ENCODE measurements at regions not wholly inside any gene's neighbourhood (a gene's known extent, or its start where the extent isn't known, plus 50 kb on each side); places are given as distances from the start of the nearest gene placed in this dataset.

- TF ChIP-seq CTCF (IDR thresholded peaks at IDR 0.05; ENCODE audit: low read length) (no peak), EZH2 (optimal IDR thresholded peaks at IDR 0.05; ENCODE audit: low read depth, low read length) (no peak)
Measured at GRCh38 chr7:79952399-79952798, 182.2 kb upstream of the GNAI1 start.
